Heart left ventricle (tissue), 13 donors: ENCODE measurements at regions not wholly inside any gene's neighbourhood (a gene's known extent, or its start where the extent isn't known, plus 50 kb on each side); places are given as distances from the start of the nearest gene placed in this dataset.

ENCODE experiments used
- POLR2A ChIP-seq, 2 donors: fragments of 450-650 bp; IDR thresholded peaks; one replicate each; pipeline ENCODE4 v1.6.1; 2017; ENCODE audit warnings: antibody characterized with exemption in 2 of 2, mild to moderate bottlenecking in 2 of 2, moderate library complexity in 2 of 2
- TF ChIP-seq, protein P1 (sequence below), 12 donors: fragments of 200-600 bp; sonication (generic) in 4 of 12; IDR thresholded peaks; one replicate each; pipeline versions ENCODE4 v1.5.0 to v1.8.0; 2018 to 2022; ENCODE audit warnings: antibody characterized with exemption in 12 of 12, mild to moderate bottlenecking in 5 of 12
- donor health status: ischemic (EF 13 %, LVEDD 7.1; RV severe dilation, severe dysfunction).
- donor health status: DM: no; HTN: yes; CAD: no.
- donor health status: DM: no; HTN: no; CAD: no.
- donor health status: ischemic (EF 25% LVEDD 6.9; RV normal size, moderate dysfunction).
- donor health status: ischemic (EF 25% LVEDD 5.7; RV mildly dilated, moderate dysfunction).
- donor health status: ischemic (EF 35%, LVEDD 5.7; RV mildly dilated, moderate dysfunction).
- donor health status: nonischemic (EF 11% LVEDD 7.7; RV severe dilation, severe dysfunction).
- donor health status: DM: yes; HTN: yes; CAD: no.
- donor health status: PGD.
- donor health status: ischemic (EF 29% LVEDD 5.4; RV normal size, mild dysfunction).
- donor health status: nonischemic (EF 23%, LVEDD 6.1; RV moderate dilation, normal function).

DNA sequence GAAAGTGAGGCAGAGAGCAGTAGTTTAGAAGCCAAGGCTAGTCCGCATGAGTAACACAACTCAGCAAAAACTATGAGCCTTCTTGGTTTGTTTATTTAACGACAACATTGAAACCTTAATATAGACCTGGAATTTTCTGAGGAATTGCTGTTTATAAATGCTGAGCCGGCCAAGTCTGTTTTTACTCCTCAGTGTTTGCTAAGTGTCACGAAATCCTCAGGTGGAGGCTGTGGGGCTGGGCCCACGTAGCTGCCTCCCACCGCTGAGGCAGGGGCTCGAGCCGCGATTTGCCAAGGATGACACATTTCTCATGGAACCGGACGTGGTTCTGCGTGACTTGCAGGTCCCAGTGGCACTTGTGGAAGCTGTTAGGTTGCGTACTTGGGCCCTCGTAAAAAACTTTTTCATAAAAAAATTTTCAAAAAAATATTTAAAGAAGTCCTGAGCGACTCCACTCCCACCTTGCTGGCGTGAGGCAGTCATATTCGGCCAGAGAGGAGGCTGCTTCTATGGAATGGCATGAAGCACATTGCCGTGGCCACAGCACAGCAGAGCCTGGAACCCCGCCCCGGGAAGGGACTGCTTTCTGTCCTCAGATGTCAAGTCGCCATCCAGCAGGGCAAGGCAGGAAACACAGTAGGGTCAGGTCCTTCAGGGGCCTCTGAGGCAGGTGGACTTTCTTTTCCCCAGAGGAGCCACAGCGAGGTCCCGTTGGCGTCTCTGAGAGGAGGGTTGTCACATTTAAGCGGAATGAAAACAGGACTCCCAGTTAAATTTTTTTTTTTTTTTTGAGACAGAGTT, 64.8 kb upstream of the PCSK6 start:
- TF ChIP-seq, protein P1, sequence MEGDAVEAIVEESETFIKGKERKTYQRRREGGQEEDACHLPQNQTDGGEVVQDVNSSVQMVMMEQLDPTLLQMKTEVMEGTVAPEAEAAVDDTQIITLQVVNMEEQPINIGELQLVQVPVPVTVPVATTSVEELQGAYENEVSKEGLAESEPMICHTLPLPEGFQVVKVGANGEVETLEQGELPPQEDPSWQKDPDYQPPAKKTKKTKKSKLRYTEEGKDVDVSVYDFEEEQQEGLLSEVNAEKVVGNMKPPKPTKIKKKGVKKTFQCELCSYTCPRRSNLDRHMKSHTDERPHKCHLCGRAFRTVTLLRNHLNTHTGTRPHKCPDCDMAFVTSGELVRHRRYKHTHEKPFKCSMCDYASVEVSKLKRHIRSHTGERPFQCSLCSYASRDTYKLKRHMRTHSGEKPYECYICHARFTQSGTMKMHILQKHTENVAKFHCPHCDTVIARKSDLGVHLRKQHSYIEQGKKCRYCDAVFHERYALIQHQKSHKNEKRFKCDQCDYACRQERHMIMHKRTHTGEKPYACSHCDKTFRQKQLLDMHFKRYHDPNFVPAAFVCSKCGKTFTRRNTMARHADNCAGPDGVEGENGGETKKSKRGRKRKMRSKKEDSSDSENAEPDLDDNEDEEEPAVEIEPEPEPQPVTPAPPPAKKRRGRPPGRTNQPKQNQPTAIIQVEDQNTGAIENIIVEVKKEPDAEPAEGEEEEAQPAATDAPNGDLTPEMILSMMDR (IDR thresholded peaks at IDR 0.05): no peak
- TF ChIP-seq POLR2A (IDR thresholded peaks at IDR 0.05): no peak
